ENCODE measurements at regions not wholly inside any gene's neighbourhood (a gene's known extent, or its start where the extent isn't known, plus 50 kb on each side); places are given as distances from the start of the nearest gene placed in this dataset.

GRCh38 chr15:62961134-62961533 is 81.4 kb upstream of the TPM1 start:
- TF ChIP-seq CTCF (conservative IDR thresholded peaks at IDR 0.05; ENCODE audit: low read length) (no peak), EZH2phosphoT487 (IDR thresholded peaks at IDR 0.05; ENCODE audit: borderline replicate concordance, low read depth, low read length) (no peak)
